GM19035 (cell line): ENCODE measurements at regions not wholly inside any gene's neighbourhood (a gene's known extent, or its start where the extent isn't known, plus 50 kb on each side); places are given as distances from the start of the nearest gene placed in this dataset.
A peak's percentile ranks its signal among the peaks of the same experiment; 100 is the strongest.

Experiments used
- ATAC-seq: cut with Tn5 transposase; IDR thresholded peaks from one replicate; pipeline ENCODE4 v1.9.1; 2021; ENCODE audit not compliant: unreplicated experiment

GRCh38 chr6:12504325-12504966, 212.1 kb upstream of the PHACTR1 start:
- peak; percentile 74 for ATAC-seq

- ATAC-seq: no peak
Measured at GRCh38 chr6:12505486-12505885, 211.1 kb upstream of the PHACTR1 start.

DNA sequence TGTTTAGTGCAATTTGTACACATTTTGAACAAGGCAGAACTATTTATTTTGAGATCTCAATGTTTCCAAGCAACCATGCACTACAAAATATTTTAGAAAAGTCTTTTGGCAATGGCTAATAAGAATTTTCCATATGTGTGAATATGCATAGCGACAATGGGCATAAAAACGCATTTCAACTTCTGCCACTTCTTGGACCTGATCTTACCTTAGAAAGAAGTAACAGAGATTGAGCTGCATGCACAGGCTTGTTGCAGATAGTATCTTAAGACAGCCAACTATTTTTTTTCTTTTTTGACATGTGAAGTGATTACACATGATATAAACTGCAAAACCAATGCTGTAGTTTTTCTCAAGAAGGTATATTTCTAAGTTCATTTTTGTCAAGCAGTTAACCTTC, 210.4 kb upstream of the PHACTR1 start:
- no peak for ATAC-seq

DNA sequence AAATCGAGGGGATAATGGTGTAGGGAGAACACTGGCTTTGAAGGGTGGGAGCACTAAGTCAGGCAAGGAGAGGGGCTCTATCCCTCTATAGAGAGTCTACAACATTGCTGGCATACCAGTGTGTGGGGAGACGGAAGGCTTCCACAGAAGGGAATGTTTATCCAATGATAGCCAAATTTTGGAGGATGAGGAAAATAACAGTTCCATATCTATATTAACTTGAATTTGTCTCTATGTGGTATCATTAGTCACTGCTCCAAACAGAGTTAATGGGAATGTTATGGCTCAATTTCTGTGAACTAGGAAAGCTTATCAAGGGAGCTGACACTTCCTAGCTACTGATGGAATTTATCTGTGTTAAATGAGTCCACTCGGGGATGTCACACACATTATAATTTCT, 208.9 kb upstream of the PHACTR1 start:
- no peak for ATAC-seq

GRCh38 chr6:12508553-12508952, 208.0 kb upstream of the PHACTR1 start:
- no peak for ATAC-seq

GRCh38 chr6:12509060-12509459, 207.5 kb upstream of the PHACTR1 start:
- no peak for ATAC-seq

GRCh38 chr6:12516070-12516469, 200.5 kb upstream of the PHACTR1 start:
- peak; percentile 59 for ATAC-seq

DNA sequence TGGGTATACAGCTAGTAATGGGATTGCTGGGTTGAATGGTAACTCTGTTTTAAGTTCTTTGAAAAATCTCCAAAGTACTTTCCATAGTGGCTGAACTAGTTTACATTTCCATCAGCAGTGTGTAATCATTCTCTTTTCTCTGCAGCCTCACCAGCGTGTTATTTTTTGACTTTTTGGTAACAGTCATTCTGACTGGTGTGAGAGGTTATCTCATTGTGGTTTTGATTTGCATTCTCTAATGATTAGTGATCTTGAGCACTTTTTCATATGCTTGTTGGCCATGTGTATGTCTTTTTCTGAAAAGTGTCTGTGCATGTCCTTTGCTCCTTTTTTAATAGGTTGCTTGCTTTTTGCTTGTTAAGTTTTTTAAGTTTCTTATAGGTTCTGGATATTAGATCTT, 194.2 kb upstream of the PHACTR1 start:
- no peak for ATAC-seq

DNA sequence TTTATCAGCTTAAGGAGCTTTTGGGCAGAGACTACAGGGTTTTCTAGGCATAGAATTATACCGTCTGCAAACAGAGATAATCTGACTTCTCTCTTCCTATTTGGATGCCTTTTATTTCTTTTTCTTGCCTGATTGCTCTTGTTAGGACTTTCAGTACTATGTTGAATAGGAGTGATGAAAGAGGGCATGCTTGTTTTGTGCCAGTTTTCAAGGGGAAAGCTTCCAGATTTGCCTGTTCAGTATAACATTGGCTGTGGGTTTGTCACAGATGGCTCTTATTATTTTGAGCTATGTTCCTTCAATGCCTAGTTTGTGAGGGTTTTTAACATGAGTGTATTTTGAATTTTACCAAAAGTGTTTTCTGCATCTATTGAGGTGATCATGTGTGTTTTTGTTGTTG, 192.8 kb upstream of the PHACTR1 start:
- no peak for ATAC-seq

DNA sequence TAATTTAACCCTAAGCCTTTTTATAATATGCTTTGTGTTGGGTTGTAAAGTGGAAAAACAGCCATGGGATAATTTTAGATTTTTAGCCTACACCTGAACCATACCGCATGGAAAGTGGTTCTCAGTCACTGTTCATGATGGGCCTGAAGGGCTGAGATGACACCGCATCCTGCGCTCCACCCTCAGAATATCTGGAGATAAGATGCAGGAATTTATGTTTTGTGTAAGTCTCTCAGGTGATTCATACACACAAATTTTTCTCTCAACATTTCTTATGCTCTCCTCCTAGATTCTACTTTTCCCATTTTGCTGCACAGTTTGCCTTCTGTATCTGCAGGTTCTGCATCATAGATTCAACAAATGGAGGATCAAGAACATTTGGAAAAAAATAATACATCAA, 191.3 kb upstream of the PHACTR1 start:
- ATAC-seq: no peak

GRCh38 chr6:12527339-12527738, 189.2 kb upstream of the PHACTR1 start:
- no peak for ATAC-seq

DNA sequence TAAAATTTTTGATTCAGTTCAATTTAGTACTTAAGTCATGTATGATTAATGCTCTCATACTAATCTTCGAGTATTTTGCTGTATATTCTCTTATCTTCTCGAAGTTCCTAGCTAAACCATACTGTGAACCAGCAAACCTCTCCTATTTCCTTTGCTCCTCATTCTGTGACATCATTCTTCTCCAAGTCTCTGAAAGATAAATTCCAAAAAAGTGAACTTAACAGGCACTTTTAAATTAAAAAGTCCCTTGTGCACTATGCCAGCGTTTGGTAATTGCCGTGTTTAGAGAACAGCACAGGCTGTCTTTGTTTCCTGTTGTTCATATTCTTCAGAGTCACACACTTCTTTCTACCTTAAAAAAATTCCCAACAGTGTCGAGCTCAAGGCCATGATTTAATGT, 188.4 kb upstream of the PHACTR1 start:
- ATAC-seq: no peak

DNA sequence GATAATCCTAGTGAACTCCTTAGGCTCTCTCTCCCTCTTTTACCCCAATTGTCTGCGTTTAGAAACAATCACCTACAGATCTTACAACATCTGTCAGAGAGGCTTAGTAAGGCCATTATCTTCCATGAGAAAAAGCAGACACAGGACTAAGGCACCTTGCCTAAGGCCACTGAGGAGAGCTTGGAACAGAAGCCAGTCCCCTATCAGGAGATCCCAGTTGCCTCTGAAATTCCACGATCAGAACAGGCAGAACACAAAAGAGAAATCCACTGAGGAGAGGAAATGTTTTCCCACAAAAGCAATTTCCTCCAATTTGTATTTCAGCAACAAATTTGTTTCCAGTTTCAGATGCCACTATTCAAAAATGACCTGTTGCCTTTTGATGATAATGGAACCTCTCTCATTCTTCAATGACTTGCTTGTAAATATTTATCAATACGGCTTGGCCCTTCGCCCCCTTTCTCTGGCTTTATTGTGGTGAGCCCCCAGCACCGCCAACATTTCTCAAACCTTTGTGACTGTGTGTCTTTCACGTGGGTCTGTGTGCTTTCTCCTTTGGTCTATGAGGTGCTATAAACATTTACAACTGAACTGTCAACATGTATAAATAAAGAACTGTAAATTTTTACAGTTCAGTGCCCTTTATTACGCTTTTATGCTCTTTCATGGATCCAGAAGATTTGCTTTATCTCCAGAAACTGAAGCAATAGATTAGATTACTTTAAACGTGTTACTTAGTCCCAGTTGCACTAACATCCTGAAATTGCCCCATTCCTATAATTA, 187.8 kb upstream of the PHACTR1 start:
- no peak for ATAC-seq

- no peak for ATAC-seq
Measured at GRCh38 chr6:12529364-12530019, 187.1 kb upstream of the PHACTR1 start.

DNA sequence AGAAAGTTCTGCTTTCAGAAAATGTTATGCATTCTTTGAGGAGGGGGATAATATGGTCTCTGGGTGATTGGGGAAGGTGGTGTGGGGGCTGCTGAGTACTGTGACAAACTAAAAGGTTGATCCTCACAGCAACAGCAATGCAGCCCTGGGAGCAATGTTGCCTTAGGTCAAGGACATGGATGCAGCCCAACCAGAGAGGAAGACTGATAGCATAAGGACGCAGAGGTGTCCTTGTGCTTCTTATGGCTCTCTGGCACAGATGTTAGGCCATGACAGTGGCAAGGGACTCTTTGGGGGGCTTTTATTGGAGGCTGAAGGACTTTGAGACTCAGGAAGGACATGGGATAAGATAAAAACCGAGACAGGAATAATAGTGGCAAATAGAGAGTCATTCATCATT, 186.2 kb upstream of the PHACTR1 start:
- ATAC-seq: no peak

DNA sequence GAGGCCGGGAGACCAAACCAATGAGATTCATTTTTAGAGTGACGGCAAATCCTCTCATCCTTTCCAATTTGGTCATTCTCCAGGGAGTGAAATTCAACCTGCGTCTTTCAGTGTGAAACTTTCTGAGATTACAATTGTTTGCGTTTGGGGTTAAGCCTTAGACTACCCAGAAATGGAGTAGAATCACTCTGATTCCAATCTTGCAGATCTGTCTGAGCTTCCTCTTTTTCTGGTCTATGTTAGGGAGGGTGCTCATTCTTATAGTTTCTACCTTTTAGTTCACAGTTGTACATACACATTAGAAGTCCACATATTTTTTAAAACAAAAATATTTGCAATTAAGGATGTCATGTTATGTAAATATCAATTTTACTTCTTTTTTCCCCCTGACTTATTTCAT, 183.0 kb upstream of the PHACTR1 start:
- no peak for ATAC-seq

DNA sequence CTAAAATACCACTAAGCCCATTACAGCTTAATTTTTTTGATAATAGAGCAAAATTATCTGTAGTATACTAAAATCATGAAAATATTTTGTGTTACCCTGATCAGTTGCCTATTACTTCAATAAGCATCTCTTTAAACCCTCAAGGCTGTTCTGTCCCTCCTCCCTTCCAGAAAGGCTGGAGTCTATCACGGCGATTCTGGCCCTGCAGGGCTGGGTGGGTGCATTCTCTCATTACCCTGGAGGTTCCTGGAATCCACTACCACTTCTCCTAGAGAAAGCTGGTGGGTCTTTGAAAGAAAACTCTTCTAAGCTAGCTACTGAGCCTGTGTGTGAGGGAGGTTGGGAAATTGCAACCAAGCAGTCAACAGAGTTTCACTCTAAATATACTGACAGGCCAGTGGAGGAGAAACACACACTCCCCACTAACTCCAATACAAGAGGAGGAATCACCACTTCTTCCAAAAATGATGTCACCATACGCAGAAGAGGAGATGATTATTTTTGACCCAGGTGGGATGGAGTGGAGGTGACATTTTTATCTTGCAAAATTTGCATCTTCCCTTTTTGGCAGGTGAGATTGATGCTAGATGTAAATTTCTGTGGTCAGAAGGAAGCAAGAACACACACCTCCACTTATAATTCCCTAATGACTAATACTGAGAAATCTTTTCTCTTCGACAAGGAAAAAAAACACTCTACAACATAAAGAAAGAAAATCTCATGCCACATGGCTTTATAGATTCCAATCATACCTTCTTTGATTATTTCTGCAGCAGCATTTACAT, 182.3 kb upstream of the PHACTR1 start:
- ATAC-seq: no peak

GRCh38 chr6:12535586-12536314, 180.8 kb upstream of the PHACTR1 start:
- ATAC-seq: no peak

- ATAC-seq: no peak
Measured at GRCh38 chr6:12536416-12536815, 180.2 kb upstream of the PHACTR1 start.

GRCh38 chr6:12537389-12537788, 179.2 kb upstream of the PHACTR1 start:
- ATAC-seq: no peak

DNA sequence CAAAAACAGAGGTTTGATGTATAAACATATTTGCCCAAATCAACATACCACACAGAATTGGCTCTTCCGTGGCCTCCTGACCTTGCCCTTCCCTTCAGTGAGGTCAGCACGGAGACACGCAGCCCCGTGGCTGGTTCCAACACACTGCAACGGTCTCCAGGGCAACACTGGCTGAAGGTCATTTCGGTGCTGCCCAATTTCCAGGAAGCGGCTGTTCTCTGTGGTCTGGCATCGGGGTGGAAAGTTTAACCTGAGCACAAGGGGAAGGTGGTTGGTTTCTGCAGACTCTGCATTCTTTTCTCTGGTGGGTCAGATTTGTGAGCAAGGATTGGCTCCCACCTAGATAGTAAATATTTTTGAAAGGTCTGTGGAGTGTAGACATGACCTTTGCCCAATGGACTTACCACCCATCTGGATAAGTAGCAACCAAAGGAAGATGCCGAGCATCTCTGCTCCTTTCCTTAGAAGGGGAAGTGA, 177.6 kb upstream of the PHACTR1 start:
- ATAC-seq: no peak
